GM21576 (cell line): ENCODE measurements at regions not wholly inside any gene's neighbourhood (a gene's known extent, or its start where the extent isn't known, plus 50 kb on each side); places are given as distances from the start of the nearest gene placed in this dataset.
"Not testable (repeated sequence)": the region's sequence is repeated elsewhere in the genome, so short reads cannot be mapped to it uniquely, and the experiment has no call there.

Experiments
- ATAC-seq: cut with Tn5 transposase; IDR thresholded peaks from one replicate; pipeline ENCODE4 v1.9.1; 2021; ENCODE audit warnings: mild to moderate bottlenecking, moderate library complexity; ENCODE audit not compliant: unreplicated experiment

- ATAC-seq: no peak
Measured at GRCh38 chr21:28487455-28488070, 505.1 kb downstream of the LTN1 start.

GRCh38 chr21:28485301-28486022 lies 507.2 kb downstream of the LTN1 start:
- ATAC-seq: no peak

- no peak for ATAC-seq
Measured at GRCh38 chr21:28483301-28484035, 509.2 kb downstream of the LTN1 start.

GRCh38 chr21:28482657-28483056 lies 510.0 kb downstream of the LTN1 start:
- no peak for ATAC-seq

- peak; percentile 50 for ATAC-seq
Measured at GRCh38 chr21:28480470-28480869, 512.2 kb downstream of the LTN1 start.

- ATAC-seq: peak; percentile 77
Measured at GRCh38 chr21:28473530-28474220, 519.0 kb downstream of the LTN1 start.

GRCh38 chr21:28472543-28472942 lies 520.1 kb downstream of the LTN1 start:
- ATAC-seq: not testable (repeated sequence)

GRCh38 chr21:28464988-28465387 lies 527.7 kb downstream of the LTN1 start:
- no peak for ATAC-seq

- ATAC-seq: no peak
Measured at GRCh38 chr21:28464095-28464494, 528.6 kb downstream of the LTN1 start.

- ATAC-seq: no peak
Measured at GRCh38 chr21:28459193-28459592, 533.5 kb downstream of the LTN1 start.

- ATAC-seq: no peak
Measured at GRCh38 chr21:28458446-28458845, 534.2 kb downstream of the LTN1 start.

- no peak for ATAC-seq
Measured at GRCh38 chr21:28455253-28455600, 537.5 kb downstream of the LTN1 start.

GRCh38 chr21:28454564-28455252 lies 538.0 kb downstream of the LTN1 start:
- ATAC-seq: no peak

GRCh38 chr21:28447462-28447861 lies 545.2 kb downstream of the LTN1 start:
- no peak for ATAC-seq

- ATAC-seq: no peak
Measured at GRCh38 chr21:28445141-28445830, 547.4 kb downstream of the LTN1 start.

GRCh38 chr21:28444557-28444956 lies 548.1 kb downstream of the LTN1 start:
- ATAC-seq: no peak

GRCh38 chr21:28444111-28444510 lies 548.6 kb downstream of the LTN1 start:
- no peak for ATAC-seq

GRCh38 chr21:28442624-28443023 lies 550.1 kb downstream of the LTN1 start:
- ATAC-seq: no peak

- ATAC-seq: no peak
Measured at GRCh38 chr21:28442085-28442484, 550.6 kb downstream of the LTN1 start.

GRCh38 chr21:28439788-28440187 lies 552.9 kb downstream of the LTN1 start:
- ATAC-seq: no peak
